ENCODE measurements at regions not wholly inside any gene's neighbourhood (a gene's known extent, or its start where the extent isn't known, plus 50 kb on each side); places are given as distances from the start of the nearest gene placed in this dataset.

DNA sequence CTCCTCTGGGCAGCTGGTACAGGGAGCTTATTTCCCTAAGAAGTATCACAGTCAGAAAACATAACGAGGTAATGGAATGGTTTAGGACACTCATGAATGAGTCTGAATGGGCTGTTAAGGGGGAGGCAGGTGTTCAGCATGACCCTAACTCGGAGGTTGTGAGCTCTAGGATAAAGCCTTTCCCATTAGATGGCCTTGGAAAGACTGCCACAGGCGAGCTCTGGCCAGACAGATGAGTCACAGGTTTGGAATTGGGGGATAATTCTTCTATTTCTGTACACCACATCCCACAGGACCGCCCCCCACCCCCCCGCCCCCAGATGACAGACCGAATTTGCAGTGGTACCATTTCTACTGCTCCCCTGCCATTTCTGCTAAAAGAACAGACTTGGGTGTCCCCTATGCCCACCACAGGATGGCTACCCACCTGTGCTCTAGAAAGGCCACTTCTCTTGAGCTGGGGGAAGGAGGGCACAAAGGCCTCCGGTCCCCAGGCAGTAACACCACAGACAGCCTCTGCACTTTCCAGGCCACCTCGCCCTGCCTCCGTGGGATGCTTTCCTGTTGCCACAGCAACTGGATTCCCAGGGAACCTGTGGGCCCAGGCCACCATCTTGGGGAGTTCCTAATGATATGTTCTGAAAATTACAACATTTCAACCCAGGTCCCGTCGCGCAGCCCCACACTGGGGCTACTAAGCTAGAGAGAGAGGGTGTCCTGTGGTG lies 76.7 kb downstream of the TRIM29 start:
- DNase-seq (ENCODE audit: low spot score), result no peak
- in situ Hi-C loops (cut with HindIII; ENCODE audit: low sequenced_read_pairs), result no loop called here

DNA sequence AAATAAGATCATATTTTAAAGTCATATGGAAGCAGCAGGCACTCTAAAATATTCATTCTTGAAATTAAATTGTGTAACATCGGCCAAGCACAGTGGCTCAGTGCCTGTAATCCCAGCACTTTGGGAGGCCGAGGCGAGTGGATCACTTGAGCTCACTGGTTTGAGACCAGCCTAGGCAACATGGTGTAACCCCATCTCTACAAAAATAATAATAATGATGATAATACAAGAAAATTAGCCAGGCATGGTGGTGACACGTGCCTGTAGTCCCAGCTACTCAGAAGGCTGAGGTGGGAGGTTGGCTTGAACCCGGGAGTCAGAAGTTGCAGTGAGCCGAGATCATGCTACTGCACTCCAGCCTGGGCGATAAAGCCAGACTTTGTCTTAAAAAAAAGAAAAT lies 77.4 kb downstream of the TRIM29 start:
- in situ Hi-C loops (cut with HindIII; ENCODE audit: low sequenced_read_pairs), result no loop called here
- DNase-seq (ENCODE audit: low spot score), result no peak

DNA sequence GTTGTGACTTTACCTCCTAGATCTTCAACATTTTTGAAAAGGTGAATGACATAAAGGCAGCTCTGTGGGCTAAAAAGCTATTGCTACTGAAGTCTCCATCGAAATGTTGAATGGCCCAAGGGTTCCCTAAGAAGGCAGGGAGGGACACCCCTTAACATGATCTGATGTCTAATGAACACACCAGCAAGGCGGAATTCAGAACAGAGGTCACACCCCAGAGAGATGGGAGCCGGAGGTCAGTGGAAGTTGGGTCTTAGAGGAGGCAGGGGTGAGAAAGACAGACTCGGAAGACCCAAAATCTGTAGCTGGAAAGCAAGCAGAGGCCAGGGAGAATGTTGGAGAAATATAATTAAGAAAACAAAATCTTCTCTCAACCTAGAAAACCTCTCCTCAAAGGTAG lies 79.0 kb downstream of the TRIM29 start:
- DNase-seq (ENCODE audit: low spot score), result no peak
- in situ Hi-C loops (cut with HindIII; ENCODE audit: low sequenced_read_pairs), result no loop called here

GRCh38 chr11:120057595-120058581 lies 80.0 kb downstream of the TRIM29 start:
- DNase-seq (ENCODE audit: low spot score), result no peak
- in situ Hi-C loops (cut with HindIII; ENCODE audit: low sequenced_read_pairs), result no loop called here

DNA sequence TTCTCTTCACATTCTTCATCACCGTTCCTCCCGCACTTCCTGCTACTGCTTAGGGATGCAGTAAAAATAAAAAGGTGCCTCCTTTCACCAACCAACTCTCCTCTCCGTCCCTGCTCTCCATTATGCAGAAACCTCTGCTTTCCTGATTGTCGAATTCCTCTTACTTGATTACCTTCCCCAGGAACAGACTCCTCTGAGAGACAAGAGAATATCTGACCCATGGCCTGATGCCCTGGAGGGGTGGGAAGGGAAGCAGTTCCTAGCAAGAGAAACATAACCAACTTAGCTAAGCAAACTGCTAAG lies 80.9 kb downstream of the TRIM29 start:
- in situ Hi-C loops (cut with HindIII; ENCODE audit: low sequenced_read_pairs), result no loop called here
- no peak for DNase-seq (ENCODE audit: low spot score)

DNA sequence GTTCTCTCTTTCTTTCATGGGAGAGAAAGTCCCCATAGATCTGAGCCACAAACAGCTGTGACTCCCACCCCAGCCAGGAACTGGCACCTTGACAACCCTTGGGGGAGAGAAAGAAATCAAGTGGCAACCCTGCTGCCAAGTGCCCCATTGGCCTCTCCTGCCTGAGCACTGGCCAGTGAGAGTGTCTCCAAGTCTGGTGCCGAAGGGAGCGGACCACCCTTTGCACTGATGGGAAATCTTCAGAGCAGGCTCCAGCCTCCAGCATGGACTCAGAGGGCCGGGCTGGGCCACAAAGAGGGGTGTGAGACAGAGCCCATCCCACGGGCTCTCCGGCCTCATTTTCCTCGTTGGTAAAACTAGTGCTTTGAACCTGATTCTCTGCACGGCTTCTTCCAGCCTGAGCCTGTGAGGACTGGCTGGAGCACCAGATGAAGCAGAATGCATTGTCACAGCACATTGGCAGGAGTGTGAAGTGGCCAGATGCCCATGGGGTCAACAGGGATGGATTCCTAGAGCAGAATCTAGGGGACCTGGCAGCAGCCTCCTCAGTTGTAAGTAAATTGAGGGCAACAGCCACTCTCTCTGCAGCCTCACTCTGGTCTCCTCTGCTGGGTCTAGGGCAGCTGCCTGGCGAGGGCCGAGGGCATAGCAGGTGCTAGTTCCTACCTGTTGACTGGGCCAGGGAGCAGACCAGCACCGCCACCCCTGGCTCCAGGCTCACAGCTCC lies 81.4 kb downstream of the TRIM29 start:
- in situ Hi-C loops (cut with HindIII; ENCODE audit: low sequenced_read_pairs), result no loop called here
- no peak for DNase-seq (ENCODE audit: low spot score)

DNA sequence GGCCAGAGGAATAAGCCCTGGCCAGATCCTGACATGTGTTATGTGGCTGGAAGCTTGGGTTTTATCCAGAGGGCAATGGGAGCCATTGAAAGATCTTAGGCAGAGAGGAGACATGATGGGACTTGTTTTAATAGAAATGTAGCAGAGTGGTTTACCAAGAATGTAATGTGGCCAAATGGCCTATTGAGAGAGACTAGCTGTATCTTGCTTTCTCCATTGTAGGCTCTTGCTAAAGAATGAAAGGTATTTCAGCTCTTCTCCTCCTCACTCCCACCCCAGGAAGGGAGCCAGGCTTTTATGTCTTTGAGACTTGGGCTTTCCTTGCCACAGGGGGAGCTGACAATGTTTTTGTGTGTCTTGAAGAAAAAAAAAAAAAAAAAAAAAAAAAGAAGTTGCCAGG lies 82.3 kb downstream of the TRIM29 start:
- in situ Hi-C loops (cut with HindIII; ENCODE audit: low sequenced_read_pairs), result no loop called here
- DNase-seq (ENCODE audit: low spot score), result no peak

GRCh38 chr11:120054753-120055045 lies 83.2 kb downstream of the TRIM29 start:
- DNase-seq (ENCODE audit: low spot score), result no peak
- in situ Hi-C loops (cut with HindIII; ENCODE audit: low sequenced_read_pairs), result no loop called here

- no peak for DNase-seq (ENCODE audit: low spot score)
- in situ Hi-C loops (cut with HindIII; ENCODE audit: low sequenced_read_pairs), result no loop called here
These were observed 83.7 kb downstream of the TRIM29 start for GRCh38 chr11:120054016-120054752.

GRCh38 chr11:120052196-120052775 lies 85.6 kb downstream of the TRIM29 start:
- in situ Hi-C loops (cut with HindIII; ENCODE audit: low sequenced_read_pairs), result no loop called here
- no peak for DNase-seq (ENCODE audit: low spot score)

GRCh38 chr11:120044011-120044675 lies 93.8 kb downstream of the TRIM29 start:
- DNase-seq (ENCODE audit: low spot score), result no peak
- in situ Hi-C loops (cut with HindIII; ENCODE audit: low sequenced_read_pairs), result no loop called here

- in situ Hi-C loops (cut with HindIII; ENCODE audit: low sequenced_read_pairs), result no loop called here
- DNase-seq (ENCODE audit: low spot score), result no peak
These were observed 94.5 kb downstream of the TRIM29 start for GRCh38 chr11:120043328-120043945.

DNA sequence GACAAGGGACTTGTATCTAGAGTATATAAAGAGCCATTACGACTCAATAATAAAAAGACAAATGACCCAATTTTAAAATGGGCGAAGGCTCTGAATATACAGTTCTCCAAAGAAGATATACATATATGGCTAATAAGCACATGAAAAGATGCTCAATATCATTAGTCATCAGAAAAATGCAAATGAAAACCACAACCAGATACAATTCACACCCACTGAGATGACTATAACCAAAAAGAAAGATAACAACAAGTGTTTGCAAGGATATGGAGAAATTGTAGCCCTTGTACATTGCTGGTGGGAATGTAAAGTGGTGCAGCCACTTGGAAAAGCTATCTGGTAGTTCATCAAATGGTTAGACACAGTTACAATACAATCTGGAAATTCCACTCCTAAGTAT lies 96.3 kb downstream of the TRIM29 start:
- DNase-seq (ENCODE audit: low spot score), result no peak
- in situ Hi-C loops (cut with HindIII; ENCODE audit: low sequenced_read_pairs), result no loop called here

- DNase-seq (ENCODE audit: low spot score), result no peak
- in situ Hi-C loops (cut with HindIII; ENCODE audit: low sequenced_read_pairs), result no loop called here
These were observed 97.6 kb downstream of the TRIM29 start for GRCh38 chr11:120040151-120040840.

DNA sequence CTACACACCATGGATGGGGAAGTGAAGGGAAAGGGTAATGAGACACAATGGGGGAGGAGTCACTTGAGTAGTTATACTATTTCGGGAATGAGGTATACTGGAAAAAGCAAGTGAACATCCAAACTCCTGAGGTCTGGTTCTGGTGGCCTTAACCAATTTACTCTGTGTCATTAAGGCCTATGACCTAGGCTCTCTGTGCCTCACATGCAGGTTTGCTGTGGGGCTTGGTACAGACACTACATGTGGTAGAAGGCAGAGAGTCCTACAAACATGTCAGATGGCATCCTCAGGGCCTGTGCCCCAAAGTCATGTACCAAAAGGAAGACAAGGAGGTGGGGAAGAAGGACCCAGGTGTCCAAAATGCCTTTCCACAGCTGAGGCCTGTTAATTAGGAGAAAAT lies 98.9 kb downstream of the TRIM29 start:
- DNase-seq (ENCODE audit: low spot score), result no peak
- in situ Hi-C loops (cut with HindIII; ENCODE audit: low sequenced_read_pairs), result no loop called here

GRCh38 chr11:120037111-120037510 lies 100.8 kb downstream of the TRIM29 start:
- in situ Hi-C loops (cut with HindIII; ENCODE audit: low sequenced_read_pairs), result no loop called here
- no peak for DNase-seq (ENCODE audit: low spot score)

GRCh38 chr11:120035756-120036155 lies 102.2 kb downstream of the TRIM29 start:
- no peak for DNase-seq (ENCODE audit: low spot score)
- in situ Hi-C loops (cut with HindIII; ENCODE audit: low sequenced_read_pairs), result no loop called here
